ENCODE measurements at regions not wholly inside any gene's neighbourhood (a gene's known extent, or its start where the extent isn't known, plus 50 kb on each side); places are given as distances from the start of the nearest gene placed in this dataset.
"Not testable (repeated sequence)": the region's sequence is repeated elsewhere in the genome, so short reads cannot be mapped to it uniquely, and the experiment has no call there.

GRCh38 chrX:27162496-27162895, 300.6 kb downstream of the PPP4R3C start:
- no peak for DNase-seq (ENCODE audit: extremely low read depth, low read depth, low spot score)

- DNase-seq (ENCODE audit: extremely low read depth, low read depth, low spot score): not testable (repeated sequence)
These were observed 306.2 kb downstream of the PPP4R3C start for GRCh38 chrX:27156921-27157320.

- DNase-seq (ENCODE audit: extremely low read depth, low read depth, low spot score): no peak
These were observed 326.8 kb downstream of the PPP4R3C start for GRCh38 chrX:27136325-27136724.

GRCh38 chrX:27132862-27133261, 330.3 kb downstream of the PPP4R3C start:
- peak; percentile 16 for DNase-seq (ENCODE audit: extremely low read depth, low read depth, low spot score)

- not testable (repeated sequence) for DNase-seq (ENCODE audit: extremely low read depth, low read depth, low spot score)
These were observed 376.0 kb downstream of the PPP4R3C start for GRCh38 chrX:27087176-27087575.

- no peak for DNase-seq (ENCODE audit: extremely low read depth, low read depth, low spot score)
These were observed 376.9 kb downstream of the PPP4R3C start for GRCh38 chrX:27086237-27086636.

GRCh38 chrX:27085346-27085745, 377.8 kb downstream of the PPP4R3C start:
- no peak for DNase-seq (ENCODE audit: extremely low read depth, low read depth, low spot score)

- no peak for DNase-seq (ENCODE audit: extremely low read depth, low read depth, low spot score)
These were observed 384.8 kb downstream of the PPP4R3C start for GRCh38 chrX:27078371-27078770.

- no peak for DNase-seq (ENCODE audit: extremely low read depth, low read depth, low spot score)
These were observed 405.3 kb downstream of the PPP4R3C start for GRCh38 chrX:27057883-27058282.

- DNase-seq (ENCODE audit: extremely low read depth, low read depth, low spot score): no peak
These were observed 423.8 kb downstream of the PPP4R3C start for GRCh38 chrX:27039332-27039731.

- DNase-seq (ENCODE audit: extremely low read depth, low read depth, low spot score): no peak
These were observed 454.7 kb downstream of the PPP4R3C start for GRCh38 chrX:27008486-27008885.

GRCh38 chrX:26999634-27000033, 463.5 kb downstream of the PPP4R3C start:
- no peak for DNase-seq (ENCODE audit: extremely low read depth, low read depth, low spot score)

GRCh38 chrX:26958261-26958660, 504.9 kb downstream of the PPP4R3C start:
- DNase-seq (ENCODE audit: extremely low read depth, low read depth, low spot score): no peak

GRCh38 chrX:26954029-26954428, 509.1 kb downstream of the PPP4R3C start:
- DNase-seq (ENCODE audit: extremely low read depth, low read depth, low spot score): no peak

- DNase-seq (ENCODE audit: extremely low read depth, low read depth, low spot score): peak; percentile 14
These were observed 510.9 kb downstream of the PPP4R3C start for GRCh38 chrX:26952213-26952612.

- no peak for DNase-seq (ENCODE audit: extremely low read depth, low read depth, low spot score)
These were observed 535.7 kb downstream of the PPP4R3C start for GRCh38 chrX:26927419-26927818.

GRCh38 chrX:26925088-26925487, 538.1 kb downstream of the PPP4R3C start:
- DNase-seq (ENCODE audit: extremely low read depth, low read depth, low spot score): no peak

GRCh38 chrX:26922278-26922677, 540.9 kb downstream of the PPP4R3C start:
- no peak for DNase-seq (ENCODE audit: extremely low read depth, low read depth, low spot score)

GRCh38 chrX:26918631-26919030, 544.5 kb downstream of the PPP4R3C start:
- no peak for DNase-seq (ENCODE audit: extremely low read depth, low read depth, low spot score)

GRCh38 chrX:26916991-26917390, 546.1 kb downstream of the PPP4R3C start:
- DNase-seq (ENCODE audit: extremely low read depth, low read depth, low spot score): no peak

- no peak for DNase-seq (ENCODE audit: extremely low read depth, low read depth, low spot score)
These were observed 548.1 kb downstream of the PPP4R3C start for GRCh38 chrX:26915064-26915463.

GRCh38 chrX:26914232-26914631, 548.9 kb downstream of the PPP4R3C start:
- no peak for DNase-seq (ENCODE audit: extremely low read depth, low read depth, low spot score)

- not testable (repeated sequence) for DNase-seq (ENCODE audit: extremely low read depth, low read depth, low spot score)
These were observed 551.4 kb downstream of the PPP4R3C start for GRCh38 chrX:26911785-26912184.

- DNase-seq (ENCODE audit: extremely low read depth, low read depth, low spot score): no peak
These were observed 553.4 kb downstream of the PPP4R3C start for GRCh38 chrX:26909728-26910127.
